ENCODE measurements at regions not wholly inside any gene's neighbourhood (a gene's known extent, or its start where the extent isn't known, plus 50 kb on each side); places are given as distances from the start of the nearest gene placed in this dataset.

GRCh38 chr4:23144707-23145106 lies 452.0 kb downstream of the GBA3 start:
- TF ChIP-seq POLR2A (IDR thresholded peaks at IDR 0.05; ENCODE audit: low read depth, low read length) (no peak), POLR2AphosphoS5 (IDR thresholded peaks at IDR 0.05; ENCODE audit: low read depth, low read length) (no peak), TAF1 (IDR thresholded peaks at IDR 0.05; ENCODE audit: low read depth, low read length) (no peak), PAX5 (IDR thresholded peaks at IDR 0.05; ENCODE audit: insufficient read depth, low read length, severe bottlenecking) (no peak), SPI1 (IDR thresholded peaks at IDR 0.05; ENCODE audit: low read depth, low read length) (no peak)

Measured in GM12891 (cell line).